Naive thymus-derived CD8-positive, alpha-beta T cell (primary cell): ENCODE measurements at regions not wholly inside any gene's neighbourhood (a gene's known extent, or its start where the extent isn't known, plus 50 kb on each side); places are given as distances from the start of the nearest gene placed in this dataset.

Experiments
- ATAC-seq, 2 donors: fragments of 150-1000 bp; cut with Tn5 transposase in 1 of 2; sonication (Bioruptor Pico), chemical (Tn5 transposase) in 1 of 2; 1 replicate in 1 of 2; 2 replicates in 1 of 2; pipeline ENCODE4 v1.10.0; 2021; ENCODE audit warnings: mild to moderate bottlenecking in 2 of 2, moderate library complexity in 2 of 2
- POLR2A ChIA-PET: fragments of 350-600 bp; sonication (Branson Sonifier 250); formaldehyde crosslinking; loops from one replicate; lab custom pipeline; 2021; ENCODE audit warnings: antibody characterized with exemption; lab: Charles Lee
- DNase-seq, 10 donors: peaks; one replicate each; pipeline versions ENCODE4 v3.0.0 to v3.0.0-alpha.2; 2020 to 2022
- H3K27ac Mint-ChIP-seq, 10 donors: one replicate each; pipeline ENCODE4 v1.8.0; 2020 to 2022; ENCODE audit warnings: mild to moderate bottlenecking in 10 of 10, mixed read lengths in 10 of 10, moderate library complexity in 4 of 10, inconsistent platforms in 1 of 10
- H3K27me3 Mint-ChIP-seq, 5 donors: one replicate each; pipeline ENCODE4 v1.8.0; 2021 to 2022; ENCODE audit warnings: mixed read lengths in 5 of 5
- H3K36me3 Mint-ChIP-seq, 3 donors: one replicate each; pipeline ENCODE4 v1.8.0; 2020 to 2022; ENCODE audit warnings: mixed read lengths in 3 of 3, mild to moderate bottlenecking in 2 of 3, inconsistent platforms in 1 of 3
- H3K4me1 Mint-ChIP-seq, 4 donors: one replicate each; pipeline ENCODE4 v1.8.0; 2021 to 2022; ENCODE audit warnings: mixed read lengths in 4 of 4
- H3K4me3 Mint-ChIP-seq, 10 donors: one replicate each; pipeline ENCODE4 v1.8.0; 2020 to 2022; ENCODE audit warnings: mild to moderate bottlenecking in 10 of 10, mixed read lengths in 10 of 10, moderate library complexity in 6 of 10, inconsistent platforms in 1 of 10
- H3K9me3 Mint-ChIP-seq, 9 donors: one replicate each; pipeline ENCODE4 v1.8.0; 2020 to 2022; ENCODE audit warnings: mixed read lengths in 9 of 9, mild to moderate bottlenecking in 3 of 9, inconsistent platforms in 1 of 9, moderate library complexity in 1 of 9

DNA sequence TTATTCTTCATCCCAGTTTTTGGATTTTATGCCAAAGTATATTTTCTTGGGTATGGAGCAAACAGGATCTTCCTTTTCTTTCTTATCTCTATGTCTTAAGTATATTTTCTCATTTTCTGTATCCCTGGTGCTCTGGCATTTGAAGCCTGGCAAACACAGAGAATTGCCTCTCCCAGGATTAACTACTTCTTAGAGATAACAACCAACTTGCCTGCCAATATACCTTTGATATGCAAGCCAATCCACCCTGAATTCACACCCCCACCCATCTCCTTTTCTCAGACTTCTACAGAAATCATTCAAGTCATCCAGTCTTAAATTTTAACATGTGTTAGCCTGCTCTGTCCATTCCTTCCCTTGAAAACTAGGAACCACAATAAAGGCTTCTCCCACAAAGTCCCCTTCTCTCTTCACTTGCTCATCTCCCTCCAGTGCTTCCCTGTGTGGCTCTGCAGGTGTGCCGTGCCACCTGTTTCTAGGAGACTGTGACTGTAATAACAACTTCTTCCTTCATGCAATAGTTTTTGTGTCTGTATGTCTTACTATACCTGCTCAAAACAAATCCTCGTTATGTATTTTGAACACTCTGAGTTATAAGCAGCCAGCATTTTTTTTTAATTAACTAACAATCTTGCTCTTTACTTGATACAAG is 649.7 kb upstream of the RIOK2 start:
- Mint-ChIP-seq H3K27me3 (peaks cover 0 to 6% (median 2%) of the 10 kb centered on the region in 5 donors), H3K36me3 (no peaks in the 10 kb centered on the region), H3K4me1 (no peaks in the 10 kb centered on the region), H3K9me3 (peaks cover 0 to 37% (median 0%) of the 10 kb centered on the region in 9 donors), H3K4me3 (no peak overlapping the region), H3K27ac (no peak overlapping the region)
- POLR2A ChIA-PET = no interaction called here
- ATAC-seq (no peak), DNase-seq (no peak)

DNA sequence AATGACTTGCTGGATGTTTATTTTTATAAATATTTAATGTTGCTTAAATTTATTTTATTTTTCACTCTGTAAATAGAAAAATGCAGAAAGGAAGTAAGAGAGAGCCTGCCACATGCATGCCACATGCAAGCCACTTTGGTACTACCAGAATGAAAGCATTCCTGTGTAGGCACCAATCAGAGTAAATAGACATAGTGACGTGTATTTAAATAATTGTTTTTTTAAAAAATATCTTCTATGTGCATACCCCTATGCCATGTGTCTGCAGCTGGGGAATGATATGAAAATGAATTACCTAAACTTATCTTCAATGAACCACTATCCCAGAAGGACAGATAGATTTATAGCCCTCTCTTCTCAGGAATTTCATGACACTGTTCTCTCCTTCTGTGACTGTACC is 651.5 kb upstream of the RIOK2 start:
- no peak for DNase-seq
- no peaks in the 10 kb centered on the region for H3K36me3 Mint-ChIP-seq
- H3K4me3 Mint-ChIP-seq = no peak overlapping the region
- H3K27me3 Mint-ChIP-seq = peaks cover 0 to 6% (median 2%) of the 10 kb centered on the region in 5 donors
- POLR2A ChIA-PET = no interaction called here
- H3K27ac Mint-ChIP-seq = no peak overlapping the region
- no peaks in the 10 kb centered on the region for H3K4me1 Mint-ChIP-seq
- H3K9me3 Mint-ChIP-seq = peaks cover 0 to 37% (median 0%) of the 10 kb centered on the region in 9 donors
- ATAC-seq = no peak

DNA sequence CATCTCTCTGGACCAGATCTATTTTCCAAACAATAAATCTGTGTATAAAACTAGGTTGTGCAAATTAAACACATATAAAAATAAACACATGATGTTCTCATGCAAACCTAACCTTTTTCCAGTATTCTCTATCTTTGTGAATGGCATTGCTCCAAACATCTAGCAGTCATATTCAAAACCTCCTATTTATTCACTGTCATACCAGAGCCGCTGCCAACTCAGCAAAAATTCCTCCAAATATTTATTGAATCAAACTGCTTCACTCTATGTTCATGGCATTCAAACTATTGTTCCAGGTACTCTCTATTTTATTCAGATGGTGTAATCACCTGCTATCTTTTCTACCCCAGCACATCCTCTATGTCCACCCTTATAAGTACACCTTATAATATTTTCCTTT is 652.1 kb upstream of the RIOK2 start:
- Mint-ChIP-seq H3K36me3 (no peaks in the 10 kb centered on the region), H3K4me3 (no peak overlapping the region), H3K4me1 (no peaks in the 10 kb centered on the region), H3K27me3 (peaks cover 0 to 6% (median 2%) of the 10 kb centered on the region in 5 donors), H3K9me3 (peaks cover 0 to 37% (median 0%) of the 10 kb centered on the region in 9 donors), H3K27ac (no peak overlapping the region)
- DNase-seq (no peak), ATAC-seq (no peak)
- POLR2A ChIA-PET = no interaction called here

DNA sequence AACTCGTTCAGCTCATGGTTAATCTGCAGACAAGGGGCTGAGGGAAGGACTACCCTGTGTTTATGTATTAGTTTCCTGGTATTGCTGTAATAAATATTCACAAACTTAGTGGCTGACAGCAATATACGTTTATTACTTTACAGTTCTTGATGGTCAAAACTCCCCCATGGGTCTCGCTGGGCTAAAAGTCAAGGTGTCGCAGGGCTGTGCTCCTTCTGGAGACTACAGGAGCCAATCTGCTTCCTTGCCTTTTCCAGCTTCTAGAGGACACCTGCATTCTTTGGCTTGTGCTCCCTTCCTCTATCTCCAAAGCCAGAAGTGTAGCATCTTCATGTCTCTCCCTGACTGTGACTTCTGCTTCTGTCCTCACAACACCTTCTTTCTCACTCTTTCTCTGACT is 653.8 kb upstream of the RIOK2 start:
- H3K4me3 Mint-ChIP-seq = no peak overlapping the region
- no peak for ATAC-seq
- peaks cover 0 to 27% (median 0%) of the 10 kb centered on the region in 9 donors for H3K9me3 Mint-ChIP-seq
- POLR2A ChIA-PET = no interaction called here
- no peak overlapping the region for H3K27ac Mint-ChIP-seq
- H3K36me3 Mint-ChIP-seq = no peaks in the 10 kb centered on the region
- DNase-seq = no peak
- peaks cover 0 to 6% (median 2%) of the 10 kb centered on the region in 5 donors for H3K27me3 Mint-ChIP-seq
- H3K4me1 Mint-ChIP-seq = no peaks in the 10 kb centered on the region

DNA sequence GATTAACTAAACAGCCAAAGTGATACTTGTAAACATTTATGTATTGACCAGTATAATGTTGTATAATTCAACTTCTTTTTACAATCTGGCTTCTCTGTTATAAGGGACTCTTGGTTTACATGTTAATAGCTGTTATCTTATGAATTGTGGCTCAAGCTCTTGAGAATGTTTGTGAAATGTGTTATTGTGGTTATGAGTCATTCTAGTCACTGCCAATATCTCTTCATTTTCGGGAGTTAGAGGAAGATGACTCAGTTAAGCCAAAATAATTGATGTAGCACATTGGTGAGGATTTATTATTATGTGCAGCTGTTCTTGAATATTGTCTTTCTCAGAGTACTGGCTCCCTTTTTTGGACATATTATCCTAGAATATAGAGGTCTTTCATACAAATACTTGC is 655.2 kb upstream of the RIOK2 start:
- H3K9me3 Mint-ChIP-seq = peaks cover 0 to 25% (median 0%) of the 10 kb centered on the region in 9 donors
- DNase-seq (no peak), ATAC-seq (no peak)
- no peak overlapping the region for H3K4me3 Mint-ChIP-seq
- H3K27me3 Mint-ChIP-seq = peaks cover 0 to 6% (median 2%) of the 10 kb centered on the region in 5 donors
- H3K36me3 Mint-ChIP-seq = no peaks in the 10 kb centered on the region
- no peaks in the 10 kb centered on the region for H3K4me1 Mint-ChIP-seq
- H3K27ac Mint-ChIP-seq = no peak overlapping the region
- POLR2A ChIA-PET = no interaction called here

DNA sequence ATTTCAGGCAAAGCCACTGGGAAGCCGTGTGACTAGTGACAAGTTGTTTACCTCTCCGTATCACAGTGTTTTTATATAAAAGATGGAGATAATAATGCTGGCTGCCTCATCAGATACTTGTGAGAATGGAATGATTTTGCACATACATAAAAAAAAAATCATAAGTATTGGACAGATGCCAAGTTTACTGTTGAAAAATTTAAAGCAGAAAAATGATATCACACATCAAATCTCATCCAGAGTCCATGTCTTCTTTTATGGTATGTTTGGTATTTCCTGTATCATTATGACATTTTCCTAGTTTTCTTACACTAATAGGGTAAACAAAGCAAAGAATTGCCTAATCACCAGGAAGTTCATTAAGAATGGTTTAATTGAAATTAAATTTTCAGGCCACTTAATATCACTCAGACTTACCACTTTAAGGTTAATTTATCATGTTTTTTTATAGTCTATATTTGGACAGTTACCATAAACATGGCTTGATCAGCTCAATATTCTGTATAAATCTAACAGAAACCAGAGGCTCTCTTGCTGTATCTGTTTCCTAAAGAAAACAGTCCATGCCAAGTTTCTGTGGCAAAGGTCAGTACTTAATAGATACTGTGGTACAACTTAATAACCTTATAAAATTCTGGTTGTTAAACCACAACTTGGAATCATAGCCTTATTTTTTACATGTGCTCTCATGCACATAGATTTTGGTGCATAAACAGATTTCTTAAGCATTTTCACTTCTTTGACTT is 656.5 kb upstream of the RIOK2 start:
- no peak overlapping the region for H3K4me3 Mint-ChIP-seq
- DNase-seq (no peak), ATAC-seq (no peak)
- no peak overlapping the region for H3K27ac Mint-ChIP-seq
- POLR2A ChIA-PET = no interaction called here
- H3K36me3 Mint-ChIP-seq = no peaks in the 10 kb centered on the region
- peaks cover 0 to 23% (median 0%) of the 10 kb centered on the region in 9 donors for H3K9me3 Mint-ChIP-seq
- H3K4me1 Mint-ChIP-seq = no peaks in the 10 kb centered on the region
- peaks cover 0 to 6% (median 2%) of the 10 kb centered on the region in 5 donors for H3K27me3 Mint-ChIP-seq

DNA sequence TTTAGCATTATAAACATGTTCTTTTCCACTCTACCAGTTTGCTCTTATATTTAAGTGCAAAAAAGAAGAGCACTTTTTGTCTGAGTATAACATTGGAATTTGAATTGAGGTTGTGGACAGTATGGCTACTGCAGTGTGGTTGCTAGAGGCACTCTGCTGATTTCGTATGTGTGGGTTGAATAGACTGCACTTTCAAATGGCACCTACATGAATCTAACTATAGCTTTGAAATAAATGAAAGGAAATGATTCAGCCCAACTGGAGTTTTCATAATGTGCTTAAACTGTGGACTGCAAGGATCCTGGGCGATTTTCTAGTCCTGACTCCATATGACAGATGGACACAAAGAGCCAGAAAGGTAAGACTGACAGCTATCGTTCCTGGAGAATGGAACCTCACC is 657.6 kb upstream of the RIOK2 start:
- DNase-seq (no peak), ATAC-seq (no peak)
- Mint-ChIP-seq H3K4me3 (no peak overlapping the region), H3K9me3 (peaks cover 0 to 18% (median 0%) of the 10 kb centered on the region in 9 donors), H3K36me3 (no peaks in the 10 kb centered on the region), H3K27ac (no peak overlapping the region), H3K4me1 (no peaks in the 10 kb centered on the region), H3K27me3 (peaks cover 0 to 6% (median 2%) of the 10 kb centered on the region in 5 donors)
- POLR2A ChIA-PET = no interaction called here

DNA sequence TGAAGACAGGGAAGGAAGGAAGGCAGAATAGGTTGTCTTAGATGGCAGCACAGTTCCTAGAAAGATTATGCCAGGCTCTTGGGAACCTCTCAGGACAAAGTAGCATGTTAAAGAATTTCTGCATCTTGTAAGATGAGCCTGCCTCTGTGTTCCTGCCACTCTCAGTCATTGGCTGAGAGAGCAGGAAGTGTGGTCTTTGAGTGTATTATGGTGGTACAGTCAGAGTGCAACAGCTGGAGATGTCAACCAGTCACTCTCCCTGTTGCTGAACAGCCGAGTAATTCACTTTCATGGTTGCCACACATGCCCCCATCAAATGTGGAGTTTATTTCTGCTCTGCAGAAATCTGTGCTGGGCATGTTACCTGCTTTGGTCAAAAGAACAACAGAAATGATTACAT is 659.6 kb upstream of the RIOK2 start:
- ATAC-seq (no peak), DNase-seq (no peak)
- no peak overlapping the region for H3K4me3 Mint-ChIP-seq
- no peaks in the 10 kb centered on the region for H3K36me3 Mint-ChIP-seq
- no peak overlapping the region for H3K27ac Mint-ChIP-seq
- no peaks in the 10 kb centered on the region for H3K4me1 Mint-ChIP-seq
- POLR2A ChIA-PET = no interaction called here
- peaks cover 0 to 3% (median 0%) of the 10 kb centered on the region in 5 donors for H3K27me3 Mint-ChIP-seq
- peaks cover 0 to 9% (median 0%) of the 10 kb centered on the region in 9 donors for H3K9me3 Mint-ChIP-seq

DNA sequence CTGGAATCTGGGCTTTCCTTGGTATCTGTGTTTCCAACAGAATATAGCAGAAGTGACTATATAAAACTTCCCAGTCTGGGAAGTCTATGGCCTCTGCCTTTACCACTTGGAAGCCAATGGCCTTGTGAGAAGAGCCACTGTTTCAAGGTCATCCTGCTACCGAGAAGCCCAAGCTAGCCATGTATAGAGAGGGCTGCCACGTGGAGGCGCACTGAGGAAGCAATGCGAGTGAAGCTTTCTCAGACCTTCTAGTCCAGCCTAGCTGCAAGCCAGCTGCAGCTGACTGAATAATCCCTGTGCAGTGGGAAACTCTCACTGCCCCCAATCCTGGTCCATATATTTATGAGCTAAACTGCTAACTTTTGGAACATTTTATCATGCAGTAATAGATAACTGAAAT is 661.8 kb upstream of the RIOK2 start:
- no peak for DNase-seq
- Mint-ChIP-seq H3K9me3 (peaks cover 0 to 19% (median 0%) of the 10 kb centered on the region in 9 donors), H3K4me3 (no peak overlapping the region), H3K27ac (no peak overlapping the region), H3K4me1 (no peaks in the 10 kb centered on the region), H3K27me3 (peaks cover 0 to 3% (median 0%) of the 10 kb centered on the region in 5 donors), H3K36me3 (no peaks in the 10 kb centered on the region)
- POLR2A ChIA-PET = no interaction called here
- no peak for ATAC-seq

DNA sequence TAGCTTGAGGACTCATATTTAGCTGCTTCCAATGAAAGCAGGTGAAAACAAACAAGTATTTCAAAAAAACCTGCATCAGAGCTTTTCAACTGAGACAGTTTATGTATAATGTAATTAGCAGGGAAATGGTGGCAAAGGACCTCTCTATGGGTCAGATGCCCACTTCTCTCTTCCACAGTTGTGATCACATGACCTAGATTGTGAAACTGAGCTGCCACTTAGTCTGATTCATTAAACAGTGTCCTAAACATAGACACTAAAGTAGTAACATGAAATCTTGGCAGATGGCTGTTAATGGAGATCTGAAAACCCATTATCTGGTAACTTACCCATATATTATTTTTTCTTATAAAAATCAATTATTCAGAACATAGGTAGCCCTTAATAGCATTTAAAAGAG is 663.6 kb upstream of the RIOK2 start:
- Mint-ChIP-seq H3K27ac (no peak overlapping the region), H3K4me3 (no peak overlapping the region), H3K4me1 (no peaks in the 10 kb centered on the region), H3K9me3 (peaks cover 0 to 28% (median 0%) of the 10 kb centered on the region in 9 donors), H3K27me3 (peaks cover 0 to 7% (median 2%) of the 10 kb centered on the region in 5 donors), H3K36me3 (no peaks in the 10 kb centered on the region)
- ATAC-seq (no peak), DNase-seq (no peak)
- POLR2A ChIA-PET = no interaction called here

DNA sequence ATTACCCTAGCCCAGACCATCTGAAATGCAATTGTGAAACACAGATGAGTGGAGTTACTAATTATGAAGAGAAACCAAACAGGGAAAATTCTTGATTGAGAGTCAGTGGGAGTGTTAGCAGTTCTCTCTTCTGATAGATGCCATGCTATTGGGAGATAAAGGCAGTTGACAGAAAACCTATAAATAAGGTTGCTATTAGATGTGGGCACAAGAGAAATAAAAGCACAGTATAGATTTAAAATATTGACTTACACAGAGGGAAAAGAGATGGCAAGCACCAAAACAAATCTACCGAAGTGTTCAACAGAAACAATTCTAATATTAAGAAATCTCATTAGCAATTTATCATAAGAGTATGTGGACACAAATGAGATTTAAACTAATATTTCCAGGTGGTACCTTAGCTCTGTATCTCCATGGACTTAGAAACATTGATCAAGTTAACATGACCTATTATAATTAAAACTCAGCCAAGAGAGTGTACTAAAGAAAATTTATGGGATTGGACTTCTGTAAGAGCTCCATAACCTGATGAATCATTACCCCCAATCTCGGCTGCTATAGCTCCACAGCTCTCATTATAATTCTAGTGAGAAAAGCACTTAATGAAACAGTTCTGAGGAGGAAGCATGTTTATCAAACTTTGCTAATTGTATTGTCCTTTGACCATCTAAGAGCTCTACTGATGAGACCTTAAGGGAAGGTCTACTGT is 665.0 kb upstream of the RIOK2 start:
- no peaks in the 10 kb centered on the region for H3K36me3 Mint-ChIP-seq
- H3K9me3 Mint-ChIP-seq = peaks cover 0 to 27% (median 0%) of the 10 kb centered on the region in 9 donors
- no peak overlapping the region for H3K27ac Mint-ChIP-seq
- POLR2A ChIA-PET = no interaction called here
- DNase-seq = no peak
- H3K4me3 Mint-ChIP-seq = no peak overlapping the region
- no peaks in the 10 kb centered on the region for H3K4me1 Mint-ChIP-seq
- no peak for ATAC-seq
- peaks cover 0 to 4% (median 2%) of the 10 kb centered on the region in 5 donors for H3K27me3 Mint-ChIP-seq

DNA sequence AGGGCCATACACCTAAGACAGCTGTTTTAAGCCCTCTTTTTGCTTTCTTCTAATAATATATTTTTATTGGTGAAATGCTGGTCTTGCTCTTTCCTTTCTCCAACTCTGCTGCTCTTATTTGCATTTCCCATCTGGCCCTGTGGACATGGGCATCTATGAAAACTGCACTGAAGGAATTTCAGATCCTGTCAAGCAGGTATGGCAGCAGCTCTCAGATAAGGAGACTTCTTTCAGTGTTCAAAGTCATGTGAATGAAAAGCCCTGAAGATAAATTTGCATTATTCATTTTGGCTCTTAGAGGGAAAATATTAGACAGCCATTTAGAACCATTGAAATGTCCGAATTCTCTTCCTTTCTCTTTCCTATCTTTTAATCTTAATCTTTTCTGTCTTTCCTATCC is 668.0 kb upstream of the RIOK2 start:
- ATAC-seq (no peak), DNase-seq (no peak)
- H3K27me3 Mint-ChIP-seq = peaks cover 0 to 4% (median under 1%) of the 10 kb centered on the region in 5 donors
- no peak overlapping the region for H3K4me3 Mint-ChIP-seq
- H3K4me1 Mint-ChIP-seq = no peaks in the 10 kb centered on the region
- POLR2A ChIA-PET = no interaction called here
- no peak overlapping the region for H3K27ac Mint-ChIP-seq
- no peaks in the 10 kb centered on the region for H3K36me3 Mint-ChIP-seq
- peaks cover 0 to 40% (median 2%) of the 10 kb centered on the region in 9 donors for H3K9me3 Mint-ChIP-seq
